ENCODE measurements at regions not wholly inside any gene's neighbourhood (a gene's known extent, or its start where the extent isn't known, plus 50 kb on each side); places are given as distances from the start of the nearest gene placed in this dataset.
"Not testable (repeated sequence)": the region's sequence is repeated elsewhere in the genome, so short reads cannot be mapped to it uniquely, and the experiment has no call there.

DNA sequence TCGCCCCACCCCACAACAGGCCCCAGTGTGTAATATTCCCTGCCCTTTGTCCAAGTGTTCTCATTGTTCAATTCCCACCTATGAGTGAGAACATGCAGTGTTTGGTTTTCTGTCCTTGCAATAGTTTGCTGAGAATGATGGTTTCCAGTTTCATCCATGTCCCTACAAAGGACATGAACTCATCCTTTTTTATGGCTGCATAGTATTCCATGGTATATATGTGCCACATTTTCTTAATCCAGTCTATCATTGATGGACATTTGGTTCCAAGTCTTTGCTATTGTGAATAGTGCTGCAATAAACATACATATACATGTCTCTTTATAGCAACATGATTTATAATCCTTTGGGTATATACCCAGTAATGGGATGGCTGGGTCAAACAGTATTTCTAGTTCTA lies 132.7 kb downstream of the SNX10 start:
- not testable (repeated sequence) for H3K4me1 ChIP-seq; H3K27me3 ChIP-seq (ENCODE audit: control insufficient read depth, insufficient read depth, low read length); H3K36me3 ChIP-seq (ENCODE audit: control insufficient read depth, insufficient read depth, low read length); H3K9me3 ChIP-seq (ENCODE audit: control insufficient read depth, low read length); H3K4me3 ChIP-seq (ENCODE audit: low read depth, low read length); H3K79me2 ChIP-seq; H3K4me2 ChIP-seq (ENCODE audit: low read length); H3K9ac ChIP-seq; H2AFZ ChIP-seq; H3K27ac ChIP-seq

DNA sequence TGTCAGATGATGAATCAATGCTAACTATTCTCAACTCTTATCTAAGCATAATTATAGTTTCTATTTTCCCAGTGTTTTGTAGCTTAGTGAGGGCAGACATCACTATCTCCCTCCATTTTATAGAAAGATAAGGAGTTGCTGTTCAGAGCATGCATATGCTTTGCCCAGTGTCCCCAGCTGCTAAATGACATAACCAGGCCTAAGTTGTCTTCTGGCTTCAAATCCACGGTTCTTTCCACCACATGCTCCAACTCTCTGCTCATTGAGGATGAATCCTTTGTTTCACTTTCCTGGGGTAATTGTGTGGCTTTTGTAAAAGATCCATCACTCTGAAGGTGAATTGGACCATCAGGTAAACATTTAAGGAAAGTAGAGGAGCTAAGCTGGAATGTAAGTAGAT lies 134.0 kb downstream of the SNX10 start:
- Histone ChIP-seq H3K27me3 (ENCODE audit: control insufficient read depth, insufficient read depth, low read length) (no peaks in the 10 kb centered on the region), H2AFZ (no peak overlapping the region), H3K4me2 (ENCODE audit: low read length) (no peak overlapping the region), H3K4me1 (no peaks in the 10 kb centered on the region), H3K79me2 (no peaks in the 10 kb centered on the region), H3K9me3 (ENCODE audit: control insufficient read depth, low read length) (no peaks in the 10 kb centered on the region), H3K9ac (no peak overlapping the region), H3K27ac (no peak overlapping the region), H3K4me3 (ENCODE audit: low read depth, low read length) (no peak overlapping the region), H3K36me3 (ENCODE audit: control insufficient read depth, insufficient read depth, low read length) (no peaks in the 10 kb centered on the region)
- TF ChIP-seq, protein P1, sequence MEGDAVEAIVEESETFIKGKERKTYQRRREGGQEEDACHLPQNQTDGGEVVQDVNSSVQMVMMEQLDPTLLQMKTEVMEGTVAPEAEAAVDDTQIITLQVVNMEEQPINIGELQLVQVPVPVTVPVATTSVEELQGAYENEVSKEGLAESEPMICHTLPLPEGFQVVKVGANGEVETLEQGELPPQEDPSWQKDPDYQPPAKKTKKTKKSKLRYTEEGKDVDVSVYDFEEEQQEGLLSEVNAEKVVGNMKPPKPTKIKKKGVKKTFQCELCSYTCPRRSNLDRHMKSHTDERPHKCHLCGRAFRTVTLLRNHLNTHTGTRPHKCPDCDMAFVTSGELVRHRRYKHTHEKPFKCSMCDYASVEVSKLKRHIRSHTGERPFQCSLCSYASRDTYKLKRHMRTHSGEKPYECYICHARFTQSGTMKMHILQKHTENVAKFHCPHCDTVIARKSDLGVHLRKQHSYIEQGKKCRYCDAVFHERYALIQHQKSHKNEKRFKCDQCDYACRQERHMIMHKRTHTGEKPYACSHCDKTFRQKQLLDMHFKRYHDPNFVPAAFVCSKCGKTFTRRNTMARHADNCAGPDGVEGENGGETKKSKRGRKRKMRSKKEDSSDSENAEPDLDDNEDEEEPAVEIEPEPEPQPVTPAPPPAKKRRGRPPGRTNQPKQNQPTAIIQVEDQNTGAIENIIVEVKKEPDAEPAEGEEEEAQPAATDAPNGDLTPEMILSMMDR (IDR thresholded peaks at IDR 0.05): no peak

DNA sequence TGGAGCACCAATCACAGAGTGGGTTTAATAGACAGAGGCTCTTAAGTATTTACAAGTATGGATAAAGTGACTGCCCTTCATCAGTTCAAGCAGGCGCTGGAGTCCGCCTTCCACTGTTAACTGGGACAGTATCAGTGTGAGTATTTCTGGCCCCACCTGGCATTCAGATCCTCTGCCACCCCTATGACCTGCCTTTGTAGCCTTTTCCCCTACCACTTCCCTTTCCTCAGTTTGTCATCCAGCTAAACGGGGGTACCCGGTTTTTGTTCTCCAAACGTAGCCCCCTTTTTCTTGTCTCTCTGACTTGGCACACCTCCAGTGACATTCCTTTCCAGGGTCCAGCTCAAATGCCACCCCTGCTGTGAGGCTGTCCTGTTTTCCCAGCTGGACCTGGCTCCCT lies 134.4 kb downstream of the SNX10 start:
- Histone ChIP-seq H2AFZ (no peak overlapping the region), H3K27ac (no peak overlapping the region), H3K36me3 (ENCODE audit: control insufficient read depth, insufficient read depth, low read length) (no peaks in the 10 kb centered on the region), H3K27me3 (ENCODE audit: control insufficient read depth, insufficient read depth, low read length) (no peaks in the 10 kb centered on the region), H3K4me1 (no peaks in the 10 kb centered on the region), H3K4me2 (ENCODE audit: low read length) (no peak overlapping the region), H3K4me3 (ENCODE audit: low read depth, low read length) (no peak overlapping the region), H3K79me2 (no peaks in the 10 kb centered on the region), H3K9me3 (ENCODE audit: control insufficient read depth, low read length) (no peaks in the 10 kb centered on the region), H3K9ac (no peak overlapping the region)
- TF ChIP-seq, protein P1 (IDR thresholded peaks at IDR 0.05): no peak

DNA sequence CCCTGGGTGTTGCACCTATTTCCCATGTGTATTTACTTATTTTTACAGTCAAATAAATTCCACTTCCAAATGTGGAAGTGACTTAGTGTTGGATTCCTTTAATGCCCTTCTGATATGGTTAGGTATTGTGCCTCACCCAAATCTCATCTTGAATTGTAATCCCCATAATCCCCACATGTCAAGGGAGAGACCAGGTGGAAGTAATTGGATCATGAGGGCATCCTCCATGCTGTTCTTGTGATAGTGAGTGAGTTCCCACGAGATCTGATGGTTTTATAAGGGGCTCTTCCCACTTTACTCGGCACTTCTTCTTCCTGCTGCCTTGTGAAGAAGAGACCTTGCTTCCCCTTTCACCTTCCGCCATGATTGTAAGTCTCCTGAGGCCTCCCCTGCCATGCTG lies 136.9 kb downstream of the SNX10 start:
- H3K27ac ChIP-seq: no peak overlapping the region
- H3K9me3 ChIP-seq (ENCODE audit: control insufficient read depth, low read length): no peaks in the 10 kb centered on the region
- H3K4me3 ChIP-seq (ENCODE audit: low read depth, low read length): no peak overlapping the region
- H2AFZ ChIP-seq: no peak overlapping the region
- no peak overlapping the region for H3K4me2 ChIP-seq (ENCODE audit: low read length)
- TF ChIP-seq, protein P1 (IDR thresholded peaks at IDR 0.05): no peak
- no peaks in the 10 kb centered on the region for H3K36me3 ChIP-seq (ENCODE audit: control insufficient read depth, insufficient read depth, low read length)
- H3K79me2 ChIP-seq: no peaks in the 10 kb centered on the region
- H3K9ac ChIP-seq: no peak overlapping the region
- H3K4me1 ChIP-seq: no peaks in the 10 kb centered on the region
- H3K27me3 ChIP-seq (ENCODE audit: control insufficient read depth, insufficient read depth, low read length): no peaks in the 10 kb centered on the region

DNA sequence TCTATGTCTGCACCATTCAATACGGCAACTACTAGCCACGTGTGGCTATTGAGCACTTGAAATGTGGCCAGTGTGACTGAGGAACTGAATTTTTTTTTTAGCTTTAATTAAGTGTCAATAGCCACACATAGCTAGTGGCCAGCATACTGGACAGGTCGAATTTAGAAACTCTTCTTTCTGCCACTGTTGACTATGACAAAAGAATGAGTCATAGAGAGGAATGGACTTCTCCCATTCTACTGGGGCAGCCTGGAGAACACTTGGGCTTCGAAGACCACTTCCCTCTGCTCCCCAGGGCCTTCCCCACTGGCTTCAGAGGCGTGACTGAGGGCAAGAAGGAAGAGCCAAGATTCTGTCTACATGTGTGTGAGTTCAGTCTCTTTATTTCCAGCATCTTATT lies 137.5 kb downstream of the SNX10 start:
- Histone ChIP-seq H3K79me2 (no peaks in the 10 kb centered on the region), H3K27ac (no peak overlapping the region), H3K4me3 (ENCODE audit: low read depth, low read length) (no peak overlapping the region), H2AFZ (no peak overlapping the region), H3K9ac (no peak overlapping the region), H3K4me1 (no peaks in the 10 kb centered on the region), H3K27me3 (ENCODE audit: control insufficient read depth, insufficient read depth, low read length) (no peaks in the 10 kb centered on the region), H3K4me2 (ENCODE audit: low read length) (no peak overlapping the region), H3K36me3 (ENCODE audit: control insufficient read depth, insufficient read depth, low read length) (no peaks in the 10 kb centered on the region), H3K9me3 (ENCODE audit: control insufficient read depth, low read length) (no peaks in the 10 kb centered on the region)
- TF ChIP-seq, protein P1 (IDR thresholded peaks at IDR 0.05): no peak

Data from parathyroid adenoma (tissue), 2 donors.